Fibroblast of the aortic adventitia (primary cell): ENCODE measurements at regions not wholly inside any gene's neighbourhood (a gene's known extent, or its start where the extent isn't known, plus 50 kb on each side); places are given as distances from the start of the nearest gene placed in this dataset.
"Not testable (repeated sequence)": the region's sequence is repeated elsewhere in the genome, so short reads cannot be mapped to it uniquely, and the experiment has no call there.

Experiments
- DNase-seq: peaks from one replicate; pipeline ENCODE4 v3.0.0-alpha.2; 2010; ENCODE audit warnings: low read depth
- H3K4me3 ChIP-seq: 2 replicates; pipeline ENCODE4 v1.5.1; 2011; ENCODE audit warnings: low read depth, mild to moderate bottlenecking, control low read depth, low read length, moderate library complexity
- CTCF ChIP-seq: IDR thresholded peaks from 2 replicates; pipeline ENCODE4 v1.5.1; 2011; ENCODE audit warnings: mild to moderate bottlenecking, low read length, control low read depth, inconsistent platforms; ENCODE audit not compliant: insufficient read depth

- TF ChIP-seq CTCF = no peak
- H3K4me3 ChIP-seq = no peak overlapping the region
- DNase-seq = no peak
Measured at GRCh38 chr16:79834720-79835119, 234.2 kb upstream of the MAF start.

- DNase-seq, H3K4me3 ChIP-seq: not testable (repeated sequence)
Measured at GRCh38 chr16:79834003-79834402, 233.5 kb upstream of the MAF start.

- TF ChIP-seq CTCF = no peak
- no peak overlapping the region for H3K4me3 ChIP-seq
- DNase-seq = no peak
Measured at GRCh38 chr16:79833559-79833958, 233.0 kb upstream of the MAF start.

GRCh38 chr16:79826732-79827475, 226.4 kb upstream of the MAF start:
- no peak overlapping the region for H3K4me3 ChIP-seq
- DNase-seq = no peak
- no peak for TF ChIP-seq CTCF

GRCh38 chr16:79825002-79825401, 224.5 kb upstream of the MAF start:
- no peak for TF ChIP-seq CTCF
- H3K4me3 ChIP-seq = no peak overlapping the region
- no peak for DNase-seq

GRCh38 chr16:79823639-79824038, 223.1 kb upstream of the MAF start:
- no peak overlapping the region for H3K4me3 ChIP-seq
- TF ChIP-seq CTCF = no peak
- DNase-seq = no peak

- DNase-seq = no peak
- H3K4me3 ChIP-seq = no peak overlapping the region
- no peak for TF ChIP-seq CTCF
Measured at GRCh38 chr16:79821911-79822310, 221.4 kb upstream of the MAF start.
